Left renal pelvis (tissue), 4 donors: ENCODE measurements at regions not wholly inside any gene's neighbourhood (a gene's known extent, or its start where the extent isn't known, plus 50 kb on each side); places are given as distances from the start of the nearest gene placed in this dataset.

Source experiments
- DNase-seq, 4 donors: peaks; one replicate each; pipeline ENCODE4 v3.0.0-alpha.2; 2013; ENCODE audit warnings: low read depth in 4 of 4, low spot score in 3 of 4

DNA sequence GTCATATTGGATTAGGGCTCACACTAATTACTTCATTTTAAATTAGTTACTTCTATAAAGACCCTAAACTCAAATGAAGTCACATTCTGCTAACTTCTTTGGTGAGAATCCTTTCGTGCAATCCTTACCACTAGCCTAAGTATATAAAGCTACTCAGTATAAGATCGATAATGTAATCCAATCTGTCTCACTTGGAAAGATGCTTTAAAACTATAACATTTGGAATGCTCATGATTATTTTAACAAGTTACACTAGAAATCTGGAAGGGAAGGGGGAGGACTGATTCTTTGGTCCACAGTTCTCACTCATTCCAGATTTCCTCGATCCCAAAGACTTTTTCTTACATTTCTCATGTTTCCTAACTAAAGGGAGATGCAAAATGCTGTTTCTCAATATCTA is 336.4 kb upstream of the SLIT2 start:
- DNase-seq = no peak

DNA sequence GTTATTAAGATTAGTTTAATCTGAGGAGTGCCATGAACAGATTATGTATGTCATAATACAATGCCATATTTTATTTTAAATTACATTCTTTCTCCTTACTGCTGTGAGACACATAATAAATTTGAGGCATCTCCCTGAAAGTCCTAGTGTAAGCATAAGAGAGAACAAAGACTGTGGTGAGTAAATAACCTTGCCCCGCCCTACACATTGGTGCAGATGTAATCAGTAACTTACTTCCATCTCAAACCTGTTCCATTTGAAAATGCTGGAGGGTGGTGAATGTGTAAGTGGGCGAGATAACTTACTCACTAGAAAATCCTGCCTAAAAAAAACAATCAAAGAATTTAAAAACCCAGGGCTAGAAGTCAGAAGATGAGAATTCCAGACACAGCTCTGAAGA is 338.1 kb upstream of the SLIT2 start:
- no peak for DNase-seq

DNA sequence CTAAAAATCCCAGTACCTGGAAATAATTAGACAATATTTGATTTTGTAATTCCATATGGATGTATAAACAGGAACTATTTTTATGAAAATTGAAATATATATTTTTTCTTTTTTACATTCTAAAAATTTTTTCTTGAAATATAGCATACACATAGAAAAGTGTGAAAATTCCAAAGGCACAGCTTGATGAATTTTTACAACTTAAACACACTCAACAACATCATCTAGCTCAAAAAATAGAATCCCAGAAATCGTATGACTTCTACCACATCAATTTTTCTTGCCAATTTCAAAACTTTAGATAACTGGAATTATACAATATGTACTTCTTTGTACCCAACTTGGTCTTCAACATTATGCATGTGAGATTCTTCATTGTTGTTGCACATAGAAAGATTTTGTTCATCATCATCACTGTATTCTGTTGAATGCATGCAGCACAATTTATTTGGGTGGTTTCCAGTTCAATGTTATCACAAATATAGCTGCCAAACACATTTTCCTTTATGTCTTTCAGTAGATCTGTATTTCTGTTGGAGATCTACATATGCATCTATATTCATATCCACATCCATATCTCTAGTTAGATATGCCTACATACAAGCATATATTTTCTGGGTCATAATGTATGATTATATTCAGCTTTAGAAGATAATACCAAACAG is 340.7 kb upstream of the SLIT2 start:
- DNase-seq = no peak

DNA sequence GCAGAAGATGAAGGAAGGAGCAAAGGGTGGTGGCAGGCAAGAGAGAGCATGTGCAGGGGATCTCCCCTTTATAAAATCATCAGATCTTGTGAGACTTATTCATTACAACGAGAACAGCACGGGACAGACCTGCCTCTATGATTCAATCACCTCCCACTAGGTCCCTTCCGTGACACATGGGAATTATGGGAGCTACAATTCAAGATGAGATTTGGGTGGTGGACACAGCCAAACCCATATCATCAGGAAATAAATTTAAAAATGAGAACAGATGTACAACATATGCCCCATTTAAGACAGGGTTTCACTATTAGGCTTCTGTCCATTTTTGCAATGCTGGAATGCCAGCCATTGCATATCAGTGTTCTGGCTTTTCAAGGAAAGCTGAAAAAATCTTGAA is 346.7 kb upstream of the SLIT2 start:
- no peak for DNase-seq

DNA sequence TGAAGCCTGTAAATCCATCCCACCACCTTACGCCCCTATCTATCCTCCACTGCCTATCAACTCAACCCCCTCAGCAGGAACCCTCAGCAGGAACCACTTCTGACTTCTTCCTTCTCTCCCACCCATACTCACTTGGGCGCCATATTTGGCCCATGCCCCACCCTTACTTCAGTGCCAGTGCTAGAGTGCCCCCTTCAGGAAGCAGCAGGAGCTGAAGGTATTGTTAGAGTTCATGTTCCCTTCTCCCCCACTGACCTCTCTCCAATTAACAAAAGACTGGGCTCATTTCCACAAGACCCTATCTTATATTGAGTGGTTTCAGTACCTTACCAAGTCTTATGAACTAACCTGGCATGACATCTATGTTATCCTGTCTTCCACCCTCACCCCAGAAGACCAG is 363.1 kb upstream of the SLIT2 start:
- no peak for DNase-seq

DNA sequence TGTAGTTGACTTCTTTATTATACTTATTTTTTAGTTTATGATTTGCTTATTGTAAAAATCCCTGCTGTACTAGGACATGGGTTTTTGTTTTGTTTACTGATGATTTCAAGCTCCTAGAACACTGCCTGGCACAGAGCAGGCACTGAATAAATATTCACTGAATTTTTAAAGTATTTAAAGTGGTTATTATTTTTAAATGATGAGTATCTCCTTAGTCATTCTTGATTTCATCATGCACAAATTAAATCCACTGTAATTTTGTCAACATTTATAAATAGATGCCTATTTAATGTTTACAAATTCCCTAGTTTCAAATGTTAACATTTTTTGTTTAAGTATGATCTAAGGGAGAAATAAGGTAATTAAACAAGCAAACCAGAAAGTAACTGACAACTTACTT is 367.9 kb upstream of the SLIT2 start:
- DNase-seq = no peak

DNA sequence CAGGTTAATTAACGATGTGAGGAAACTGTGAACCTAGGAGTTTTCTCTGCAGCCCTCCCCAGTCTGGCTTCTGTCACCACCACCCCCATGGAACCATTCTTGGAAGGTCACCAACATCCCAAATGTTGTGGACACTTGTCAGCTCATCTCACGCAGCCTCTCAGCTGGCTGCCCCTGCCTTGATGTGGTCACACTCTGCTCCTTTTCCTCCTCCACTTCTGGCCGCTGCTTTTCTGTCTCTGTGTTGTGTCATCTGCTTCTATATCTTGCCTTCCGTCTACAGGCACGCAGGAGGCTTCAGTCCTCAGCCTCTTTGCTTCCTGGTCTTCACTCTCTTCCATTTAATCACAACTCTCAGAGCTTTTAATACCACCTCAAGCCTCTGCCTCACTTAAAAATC is 371.5 kb upstream of the SLIT2 start:
- no peak for DNase-seq

DNA sequence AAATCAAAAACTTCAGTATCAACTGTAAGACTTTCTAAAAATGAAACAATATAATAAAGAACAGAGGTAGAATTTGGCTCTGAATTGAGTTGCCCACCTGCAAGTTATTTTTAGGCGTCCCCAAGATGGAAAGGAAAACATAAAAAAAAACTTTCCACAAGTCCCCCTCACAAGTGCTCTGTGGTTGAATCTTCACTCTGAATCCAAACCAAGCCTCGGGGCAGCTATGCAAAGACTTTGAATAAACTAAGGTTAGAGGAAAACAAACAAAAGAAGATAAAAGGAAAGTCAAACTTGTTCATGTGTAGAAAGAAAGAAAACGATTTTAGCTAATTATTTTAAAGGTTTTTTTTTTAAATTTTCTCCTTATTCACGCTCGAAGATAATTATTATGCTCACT is 372.4 kb upstream of the SLIT2 start:
- no peak for DNase-seq

DNA sequence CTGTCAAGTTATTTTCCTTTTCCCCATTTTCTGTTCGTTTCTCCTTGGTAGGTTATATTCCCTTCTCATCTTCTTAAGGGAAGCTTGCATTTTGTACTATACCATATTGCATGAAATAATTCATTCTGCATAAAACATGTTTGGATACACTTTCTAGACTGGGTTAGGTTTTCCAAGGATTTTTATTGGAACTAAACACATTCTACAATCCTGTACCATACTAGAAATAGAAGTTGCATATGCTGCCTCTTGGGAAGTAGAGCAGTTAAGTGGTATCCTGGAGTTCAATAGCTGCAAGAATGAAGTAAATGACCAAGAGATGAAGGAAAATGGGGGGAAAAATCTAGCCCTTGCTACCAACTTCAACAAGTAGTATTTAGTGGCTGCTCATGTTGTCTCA is 393.7 kb upstream of the SLIT2 start:
- DNase-seq = no peak

DNA sequence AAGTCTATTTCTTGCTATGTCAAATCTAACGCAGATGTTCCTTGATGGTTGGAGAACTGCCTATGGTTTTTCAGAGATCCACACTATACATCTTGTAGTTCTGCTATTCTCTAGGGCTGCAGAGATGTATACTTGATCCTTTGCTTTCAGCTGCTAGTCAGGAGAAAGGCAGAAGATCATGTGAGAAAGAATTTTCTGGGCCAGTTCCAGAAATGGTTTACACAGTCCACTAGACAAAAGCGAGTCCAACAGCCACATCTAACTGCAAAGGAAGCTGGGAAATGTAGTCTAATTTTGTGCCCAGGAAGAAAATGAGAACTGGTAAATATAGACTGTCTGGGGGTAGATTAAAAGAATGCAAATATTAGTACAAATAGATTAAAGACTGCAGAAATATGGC is 394.3 kb upstream of the SLIT2 start:
- peak in 1 of 4 donors; percentile 6 for DNase-seq

DNA sequence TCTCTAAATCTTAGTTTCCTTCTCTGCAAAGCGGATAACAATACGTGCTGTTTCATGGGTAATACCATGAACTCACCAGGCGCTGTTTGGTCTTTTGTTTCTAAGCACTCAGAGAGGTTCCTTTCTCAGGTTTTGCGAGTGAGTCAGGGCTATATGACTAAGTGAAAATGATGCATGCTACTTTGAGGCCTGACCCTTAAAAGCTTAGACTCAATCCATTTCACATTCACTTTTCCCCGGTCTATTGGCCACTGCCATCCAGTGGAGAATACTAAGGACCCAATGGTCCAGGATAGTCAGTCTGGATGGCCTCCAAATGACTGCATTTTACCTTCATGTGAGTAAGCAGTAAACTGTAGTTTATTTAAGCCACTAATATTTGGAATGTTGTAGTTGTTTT is 400.8 kb upstream of the SLIT2 start:
- no peak for DNase-seq

DNA sequence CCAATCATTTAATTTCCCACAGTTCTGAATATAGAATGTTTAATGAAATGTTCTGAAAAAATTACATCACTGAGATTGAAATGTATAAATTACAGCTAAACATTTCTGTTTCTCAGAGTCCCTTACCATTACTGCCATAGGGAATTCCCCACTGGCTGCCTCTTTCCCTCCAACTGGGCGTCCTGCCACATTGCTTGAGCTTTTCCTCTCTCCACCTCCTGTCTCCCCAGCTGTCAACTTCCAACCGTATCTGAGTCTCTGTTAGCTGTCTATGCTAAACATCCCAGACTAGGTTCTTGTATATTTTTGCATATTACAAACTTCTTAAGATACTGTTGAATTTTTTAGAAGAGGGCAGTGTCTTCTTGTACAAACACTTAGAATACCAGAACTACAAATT is 407.3 kb upstream of the SLIT2 start:
- DNase-seq = no peak

DNA sequence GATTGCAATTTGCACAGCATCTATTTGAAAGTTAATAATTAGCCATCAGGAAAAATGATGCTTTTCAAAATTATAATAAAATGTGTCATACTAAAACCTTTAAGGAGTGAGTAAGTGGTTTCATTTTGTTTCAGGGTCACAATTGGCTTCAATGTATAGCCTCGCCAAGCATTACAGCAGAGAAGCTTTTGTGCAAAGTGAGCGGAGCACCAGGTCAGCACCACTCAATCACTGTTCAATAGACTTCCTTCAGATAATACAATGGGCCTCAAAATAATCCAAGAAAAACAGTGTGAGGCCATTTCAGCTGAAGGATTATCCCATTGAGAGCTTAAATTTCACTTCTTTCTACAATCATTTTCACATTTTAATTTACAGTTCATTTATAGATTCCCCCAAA is 409.2 kb upstream of the SLIT2 start:
- no peak for DNase-seq

DNA sequence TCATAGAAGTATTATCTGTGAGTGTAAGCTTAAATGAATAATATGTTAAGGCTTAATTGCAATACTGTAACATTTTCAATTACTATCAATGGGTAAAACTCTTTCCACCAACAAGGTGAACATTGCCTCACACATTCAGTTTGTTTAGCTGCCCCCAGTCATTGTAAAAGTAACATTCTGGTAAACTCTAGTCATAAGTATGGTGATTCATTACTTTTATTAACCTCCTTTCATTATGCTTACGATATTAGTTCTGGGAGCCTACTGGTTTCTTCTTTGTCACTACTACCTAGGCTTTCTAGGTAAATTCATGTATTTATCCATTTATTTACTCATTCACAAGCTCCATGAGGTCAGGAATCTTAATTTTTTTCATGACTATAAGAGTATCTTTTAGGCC is 412.8 kb upstream of the SLIT2 start:
- DNase-seq = no peak

DNA sequence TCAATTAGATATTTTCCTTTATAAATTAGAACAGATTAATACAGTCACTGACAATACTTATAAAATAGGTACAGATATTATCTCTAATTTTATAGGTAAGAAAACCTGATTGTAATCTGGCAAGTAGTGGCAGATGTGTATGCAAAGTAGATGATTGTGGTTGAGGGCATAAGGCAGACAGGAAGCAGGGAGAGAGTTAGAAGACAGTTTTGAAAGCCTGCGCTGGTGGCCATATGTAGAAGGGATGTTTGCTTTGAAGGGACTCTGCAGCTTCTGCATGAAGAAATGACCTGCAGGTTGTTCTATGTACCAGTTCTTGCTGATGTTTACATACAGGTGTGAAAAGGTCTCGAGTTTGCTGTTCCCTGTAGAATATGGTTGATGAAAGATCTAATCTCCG is 416.3 kb upstream of the SLIT2 start:
- DNase-seq = no peak

DNA sequence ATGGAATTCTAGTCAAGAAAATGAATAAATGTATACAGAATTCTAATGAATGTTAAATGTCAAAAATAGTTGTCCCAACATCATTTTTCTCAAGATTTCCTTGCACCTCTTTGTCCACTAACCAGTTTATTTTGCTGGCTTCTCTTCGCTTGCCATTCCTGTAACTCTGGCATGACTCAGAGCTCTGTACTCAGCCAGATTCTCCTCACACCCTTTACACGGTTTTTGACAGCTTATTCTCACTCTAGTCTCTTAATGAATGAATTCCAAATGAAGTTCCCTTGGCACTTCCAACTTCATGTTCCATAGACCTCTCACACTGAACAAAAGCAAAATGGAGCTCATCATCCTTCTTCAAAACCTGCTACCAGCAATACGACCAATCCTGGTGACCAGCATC is 419.3 kb upstream of the SLIT2 start:
- no peak for DNase-seq

DNA sequence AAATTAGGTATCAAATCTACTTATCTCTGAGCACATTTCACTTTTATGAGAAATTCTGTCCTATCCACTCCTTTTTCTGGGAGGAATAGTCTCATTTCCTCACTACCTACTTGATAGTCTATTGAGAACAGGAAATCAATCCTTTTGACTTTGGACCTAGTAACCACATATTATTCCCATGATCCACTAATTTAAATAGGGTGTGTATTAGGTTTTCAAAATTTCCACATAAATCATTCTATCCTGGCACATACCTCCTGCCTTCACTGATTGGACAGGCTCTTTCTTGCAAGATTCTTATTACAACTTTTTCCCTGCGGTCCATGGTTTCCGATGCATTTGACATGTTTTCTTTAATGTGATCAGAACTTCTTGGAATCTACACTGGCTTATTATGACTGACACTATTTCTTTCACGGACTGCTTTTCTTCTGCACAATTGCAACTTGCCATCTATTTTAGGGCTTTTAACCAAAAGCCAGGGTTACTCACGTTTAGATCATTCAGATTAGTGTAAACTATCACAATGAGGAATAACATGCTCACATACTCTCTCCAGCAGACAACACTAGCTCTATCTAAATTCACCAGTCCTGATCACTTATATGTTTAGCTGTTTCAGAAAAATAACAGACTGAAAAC is 419.9 kb upstream of the SLIT2 start:
- DNase-seq = no peak

DNA sequence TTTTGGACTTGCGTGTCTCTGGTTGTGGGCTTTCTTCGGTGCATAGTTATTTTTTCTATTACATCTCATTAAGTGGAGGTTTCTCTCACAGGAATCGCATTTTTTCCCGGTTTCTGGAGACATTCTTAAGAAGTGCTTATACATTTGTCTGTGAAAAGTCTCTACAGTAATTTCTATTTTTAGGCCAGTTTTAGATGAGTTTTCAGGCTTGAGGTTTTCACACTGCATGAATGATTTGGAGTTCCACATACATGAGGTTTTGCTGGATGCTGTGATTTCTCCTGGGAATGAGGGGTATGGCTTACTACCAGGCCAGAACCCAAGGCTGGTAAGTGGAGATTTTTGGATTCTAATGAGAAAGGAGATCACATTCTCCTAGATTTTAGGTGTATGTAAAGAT is 422.6 kb upstream of the SLIT2 start:
- DNase-seq = no peak

DNA sequence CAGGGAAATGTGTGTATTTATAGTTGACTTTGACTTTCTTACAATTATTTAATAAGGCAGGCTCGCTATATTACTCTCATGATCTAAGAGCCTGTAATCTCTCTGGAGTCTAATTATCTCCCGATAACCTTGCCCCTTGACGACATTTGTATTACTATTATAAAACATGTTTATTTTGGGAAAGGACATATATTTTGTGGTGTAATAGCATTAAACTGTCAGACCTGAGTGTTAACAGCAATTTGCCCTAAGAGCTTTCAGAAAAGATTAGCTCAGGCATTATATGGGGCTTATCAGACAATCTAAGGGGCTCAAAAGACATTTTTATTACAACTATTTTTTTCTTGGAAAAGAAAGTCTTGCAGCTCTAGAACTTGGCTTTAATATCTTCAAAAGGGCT is 427.9 kb upstream of the SLIT2 start:
- DNase-seq = peak in 2 of 4 donors; percentile 10 to 14

DNA sequence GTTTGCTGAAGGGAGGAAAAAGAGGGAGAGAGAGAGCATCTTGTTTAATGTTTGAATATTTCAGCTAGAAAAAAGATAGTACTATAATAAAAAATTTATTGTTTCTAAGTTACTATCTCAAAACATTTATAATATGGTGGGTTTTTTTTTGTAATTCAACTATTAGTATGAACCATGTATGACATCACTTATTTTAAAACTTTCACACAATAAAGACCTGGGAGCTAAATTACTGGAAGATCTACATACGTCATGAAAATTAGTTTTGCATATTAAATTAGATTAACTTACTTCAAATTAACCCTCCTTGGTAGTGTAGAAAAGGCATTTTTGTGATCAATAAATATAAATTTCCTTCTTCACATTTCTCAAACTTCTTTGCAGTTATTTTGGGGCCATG is 432.0 kb upstream of the SLIT2 start:
- DNase-seq = no peak

DNA sequence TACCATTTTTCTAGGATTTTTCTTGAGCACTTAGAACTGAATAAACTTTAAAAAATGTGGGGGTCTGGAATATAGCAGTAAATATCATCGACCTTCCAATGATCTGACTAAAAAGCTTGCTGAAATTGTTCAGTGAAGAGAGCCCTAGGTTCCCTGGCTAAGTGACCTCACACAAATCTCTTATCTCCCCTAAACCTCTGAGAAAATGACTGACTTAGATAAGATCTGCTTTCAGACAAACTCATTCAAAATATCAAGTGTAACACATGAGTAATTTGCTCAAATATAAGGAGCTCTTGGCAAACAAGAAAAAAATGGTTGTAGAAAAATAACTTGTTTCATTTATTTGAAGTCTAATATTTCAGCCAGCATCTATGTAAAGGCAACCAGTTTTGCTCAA is 441.7 kb upstream of the SLIT2 start:
- DNase-seq = no peak

DNA sequence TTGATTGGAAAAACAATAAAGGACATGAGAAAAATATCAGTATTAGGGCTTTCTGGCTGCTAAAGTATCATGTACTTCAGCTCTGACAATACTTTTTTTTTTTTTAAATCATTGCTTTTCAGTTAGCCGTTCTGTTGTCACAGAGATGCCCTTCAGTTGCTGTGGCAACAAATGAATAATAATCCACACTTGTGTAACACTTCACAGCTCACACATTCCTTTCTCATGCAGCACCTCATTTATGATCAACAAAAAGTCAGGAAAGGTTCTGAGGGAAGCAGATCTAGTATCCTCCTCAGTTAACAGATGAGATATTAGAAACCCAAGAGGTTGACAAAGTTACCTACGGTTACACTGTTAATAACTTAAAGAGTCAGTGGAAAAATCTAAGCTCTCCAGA is 444.2 kb upstream of the SLIT2 start:
- no peak for DNase-seq

DNA sequence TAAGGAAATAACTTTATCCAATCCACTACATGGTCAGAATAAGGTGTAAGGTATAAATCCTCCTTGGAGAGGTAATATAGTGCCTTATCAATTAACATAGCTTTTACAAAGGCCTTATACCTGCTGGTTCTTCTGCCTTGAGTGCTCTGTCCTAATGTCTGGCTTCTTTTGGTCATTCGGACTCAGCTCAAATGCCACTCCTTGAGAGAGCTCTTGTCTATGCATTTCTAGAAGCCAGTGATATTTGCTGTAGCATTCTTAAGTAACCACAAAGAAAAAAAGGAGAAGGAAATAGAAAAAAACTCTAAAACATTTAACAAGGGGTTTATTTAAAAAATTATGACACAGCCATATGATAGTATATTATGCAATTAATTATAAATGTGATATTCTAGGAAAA is 444.8 kb upstream of the SLIT2 start:
- DNase-seq = no peak
